Sigmoid colon (tissue), 4 donors: ENCODE measurements at regions not wholly inside any gene's neighbourhood (a gene's known extent, or its start where the extent isn't known, plus 50 kb on each side); places are given as distances from the start of the nearest gene placed in this dataset.

Experiments
- EP300 ChIP-seq, 4 donors: sonication (generic); formaldehyde crosslinking; IDR thresholded peaks; one replicate each; pipeline ENCODE4 v1.6.1; 2017; ENCODE audit warnings: antibody characterized with exemption in 4 of 4
- POLR2A ChIP-seq, 2 donors: fragments of 450-650 bp; IDR thresholded peaks; one replicate each; pipeline ENCODE4 v1.6.1; 2016; ENCODE audit warnings: antibody characterized with exemption in 2 of 2, mild to moderate bottlenecking in 2 of 2, moderate library complexity in 2 of 2
- TF ChIP-seq, protein P1 (sequence below), 4 experiments: fragments of 450-650 bp in 3 of 4; fragments of 200-600 bp in 1 of 4; IDR thresholded peaks; one replicate each; pipeline ENCODE4 v1.5.1; 2016 to 2019; ENCODE audit warnings: antibody characterized with exemption in 4 of 4, mild to moderate bottlenecking in 3 of 4, moderate library complexity in 2 of 4

DNA sequence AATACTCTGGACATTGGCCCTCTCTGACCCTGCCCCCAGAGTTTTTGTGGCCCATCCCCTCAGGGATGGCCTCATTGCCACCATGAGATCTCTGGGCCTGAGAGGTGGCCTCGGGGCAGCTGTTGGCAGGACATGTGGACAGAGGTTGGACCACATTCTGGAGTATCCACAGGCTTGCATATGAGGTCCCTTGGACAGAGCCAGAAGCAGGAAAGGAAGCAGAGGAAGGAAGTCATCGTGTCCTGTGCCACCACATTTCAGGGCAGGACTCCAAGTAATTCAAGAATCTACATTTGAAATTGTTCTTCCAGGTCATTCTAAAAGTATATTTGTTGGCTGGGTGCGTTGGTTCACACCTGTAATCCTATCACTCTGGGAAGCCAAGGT, 95.9 kb upstream of the PPP2R5A start:
- TF ChIP-seq, protein P1, sequence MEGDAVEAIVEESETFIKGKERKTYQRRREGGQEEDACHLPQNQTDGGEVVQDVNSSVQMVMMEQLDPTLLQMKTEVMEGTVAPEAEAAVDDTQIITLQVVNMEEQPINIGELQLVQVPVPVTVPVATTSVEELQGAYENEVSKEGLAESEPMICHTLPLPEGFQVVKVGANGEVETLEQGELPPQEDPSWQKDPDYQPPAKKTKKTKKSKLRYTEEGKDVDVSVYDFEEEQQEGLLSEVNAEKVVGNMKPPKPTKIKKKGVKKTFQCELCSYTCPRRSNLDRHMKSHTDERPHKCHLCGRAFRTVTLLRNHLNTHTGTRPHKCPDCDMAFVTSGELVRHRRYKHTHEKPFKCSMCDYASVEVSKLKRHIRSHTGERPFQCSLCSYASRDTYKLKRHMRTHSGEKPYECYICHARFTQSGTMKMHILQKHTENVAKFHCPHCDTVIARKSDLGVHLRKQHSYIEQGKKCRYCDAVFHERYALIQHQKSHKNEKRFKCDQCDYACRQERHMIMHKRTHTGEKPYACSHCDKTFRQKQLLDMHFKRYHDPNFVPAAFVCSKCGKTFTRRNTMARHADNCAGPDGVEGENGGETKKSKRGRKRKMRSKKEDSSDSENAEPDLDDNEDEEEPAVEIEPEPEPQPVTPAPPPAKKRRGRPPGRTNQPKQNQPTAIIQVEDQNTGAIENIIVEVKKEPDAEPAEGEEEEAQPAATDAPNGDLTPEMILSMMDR (IDR thresholded peaks at IDR 0.05), result no peak
- TF ChIP-seq POLR2A (IDR thresholded peaks at IDR 0.05) (no peak), EP300 (IDR thresholded peaks at IDR 0.05) (no peak)
